Stimulated activated naive CD4-positive, alpha-beta T cell (primary cell): ENCODE measurements at regions not wholly inside any gene's neighbourhood (a gene's known extent, or its start where the extent isn't known, plus 50 kb on each side); places are given as distances from the start of the nearest gene placed in this dataset.

Experiments
- DNase-seq, 6 experiments: peaks; one replicate each; lab custom pipeline; 2025; lab: John Stamatoyannopoulos, UW

GRCh38 chr12:93154753-93155480, 222.8 kb upstream of the NUDT4 start:
- DNase-seq, result no peak

- no peak for DNase-seq
Measured at GRCh38 chr12:93156086-93156716, 221.5 kb upstream of the NUDT4 start.

GRCh38 chr12:93157279-93157678, 220.4 kb upstream of the NUDT4 start:
- no peak for DNase-seq

GRCh38 chr12:93158065-93158843, 219.5 kb upstream of the NUDT4 start:
- no peak for DNase-seq

GRCh38 chr12:93163260-93164036, 214.3 kb upstream of the NUDT4 start:
- DNase-seq, result no peak

- no peak for DNase-seq
Measured at GRCh38 chr12:93164103-93164880, 213.4 kb upstream of the NUDT4 start.

GRCh38 chr12:93165384-93165932, 212.3 kb upstream of the NUDT4 start:
- DNase-seq, result no peak

- no peak for DNase-seq
Measured at GRCh38 chr12:93166541-93167307, 211.0 kb upstream of the NUDT4 start.

- DNase-seq, result no peak
Measured at GRCh38 chr12:93167331-93167730, 210.4 kb upstream of the NUDT4 start.

- DNase-seq, result no peak
Measured at GRCh38 chr12:93167841-93168492, 209.8 kb upstream of the NUDT4 start.

- DNase-seq, result no peak
Measured at GRCh38 chr12:93168751-93169150, 209.0 kb upstream of the NUDT4 start.

GRCh38 chr12:93169536-93169935, 208.2 kb upstream of the NUDT4 start:
- DNase-seq, result no peak

GRCh38 chr12:93170928-93171327, 206.8 kb upstream of the NUDT4 start:
- no peak for DNase-seq

- DNase-seq, result no peak
Measured at GRCh38 chr12:93173178-93173957, 204.4 kb upstream of the NUDT4 start.

GRCh38 chr12:93174048-93174447, 203.7 kb upstream of the NUDT4 start:
- DNase-seq, result no peak

- DNase-seq, result no peak
Measured at GRCh38 chr12:93174473-93174872, 203.3 kb upstream of the NUDT4 start.

- no peak for DNase-seq
Measured at GRCh38 chr12:93176165-93176564, 201.6 kb upstream of the NUDT4 start.

- DNase-seq, result no peak
Measured at GRCh38 chr12:93176610-93177126, 201.1 kb upstream of the NUDT4 start.
